ENCODE measurements at regions not wholly inside any gene's neighbourhood (a gene's known extent, or its start where the extent isn't known, plus 50 kb on each side); places are given as distances from the start of the nearest gene placed in this dataset.

DNA sequence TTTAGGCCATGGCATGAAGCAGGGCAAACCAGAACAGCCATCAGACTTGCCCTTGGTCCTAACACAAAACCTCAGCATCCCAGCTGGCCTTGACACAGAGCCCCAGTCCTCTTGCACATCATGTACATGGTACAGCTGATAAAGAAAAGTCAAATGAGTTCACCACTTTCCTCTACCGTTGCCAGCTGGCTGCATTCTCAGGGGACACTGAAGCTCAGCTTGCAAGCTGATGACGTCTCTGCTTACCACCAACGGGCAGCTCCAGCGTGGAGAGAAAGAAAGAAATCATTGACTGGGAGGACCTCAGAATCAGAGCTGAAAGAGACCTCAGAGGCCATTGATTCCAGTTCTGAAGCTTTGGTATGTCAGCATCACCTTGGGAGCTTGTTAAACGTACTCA is 80.7 kb upstream of the CES5A start:
- TF ChIP-seq, protein P1, sequence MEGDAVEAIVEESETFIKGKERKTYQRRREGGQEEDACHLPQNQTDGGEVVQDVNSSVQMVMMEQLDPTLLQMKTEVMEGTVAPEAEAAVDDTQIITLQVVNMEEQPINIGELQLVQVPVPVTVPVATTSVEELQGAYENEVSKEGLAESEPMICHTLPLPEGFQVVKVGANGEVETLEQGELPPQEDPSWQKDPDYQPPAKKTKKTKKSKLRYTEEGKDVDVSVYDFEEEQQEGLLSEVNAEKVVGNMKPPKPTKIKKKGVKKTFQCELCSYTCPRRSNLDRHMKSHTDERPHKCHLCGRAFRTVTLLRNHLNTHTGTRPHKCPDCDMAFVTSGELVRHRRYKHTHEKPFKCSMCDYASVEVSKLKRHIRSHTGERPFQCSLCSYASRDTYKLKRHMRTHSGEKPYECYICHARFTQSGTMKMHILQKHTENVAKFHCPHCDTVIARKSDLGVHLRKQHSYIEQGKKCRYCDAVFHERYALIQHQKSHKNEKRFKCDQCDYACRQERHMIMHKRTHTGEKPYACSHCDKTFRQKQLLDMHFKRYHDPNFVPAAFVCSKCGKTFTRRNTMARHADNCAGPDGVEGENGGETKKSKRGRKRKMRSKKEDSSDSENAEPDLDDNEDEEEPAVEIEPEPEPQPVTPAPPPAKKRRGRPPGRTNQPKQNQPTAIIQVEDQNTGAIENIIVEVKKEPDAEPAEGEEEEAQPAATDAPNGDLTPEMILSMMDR (IDR thresholded peaks at IDR 0.05 in 8 of 11, conservative IDR thresholded peaks at IDR 0.05 in 3 of 11): no peak
- TF ChIP-seq POLR2A (IDR thresholded peaks at IDR 0.05): no peak

All from spleen (tissue), 7 donors.